ENCODE measurements at regions not wholly inside any gene's neighbourhood (a gene's known extent, or its start where the extent isn't known, plus 50 kb on each side); places are given as distances from the start of the nearest gene placed in this dataset.
A peak's percentile ranks its signal among the peaks of the same experiment; 100 is the strongest.

- peak; percentile 94 for TF ChIP-seq CTCF (IDR thresholded peaks at IDR 0.05)
- DNase-seq (ENCODE audit: low spot score) = no peak
- peak overlapping the region; percentile 29 for H3K4me3 ChIP-seq
Measured at GRCh38 chr6:164927288-164928056, 381.9 kb downstream of the C6orf118 start.

GRCh38 chr6:164926686-164927085, 382.7 kb downstream of the C6orf118 start:
- DNase-seq (ENCODE audit: low spot score) = no peak
- no peak for TF ChIP-seq CTCF (IDR thresholded peaks at IDR 0.05)
- H3K27ac ChIP-seq = no peak overlapping the region
- no peak overlapping the region for H3K4me3 ChIP-seq

More at GRCh38 chr6:164927288-164928056, 381.9 kb downstream of the C6orf118 start:
- H3K27ac ChIP-seq = no peak overlapping the region

DNA sequence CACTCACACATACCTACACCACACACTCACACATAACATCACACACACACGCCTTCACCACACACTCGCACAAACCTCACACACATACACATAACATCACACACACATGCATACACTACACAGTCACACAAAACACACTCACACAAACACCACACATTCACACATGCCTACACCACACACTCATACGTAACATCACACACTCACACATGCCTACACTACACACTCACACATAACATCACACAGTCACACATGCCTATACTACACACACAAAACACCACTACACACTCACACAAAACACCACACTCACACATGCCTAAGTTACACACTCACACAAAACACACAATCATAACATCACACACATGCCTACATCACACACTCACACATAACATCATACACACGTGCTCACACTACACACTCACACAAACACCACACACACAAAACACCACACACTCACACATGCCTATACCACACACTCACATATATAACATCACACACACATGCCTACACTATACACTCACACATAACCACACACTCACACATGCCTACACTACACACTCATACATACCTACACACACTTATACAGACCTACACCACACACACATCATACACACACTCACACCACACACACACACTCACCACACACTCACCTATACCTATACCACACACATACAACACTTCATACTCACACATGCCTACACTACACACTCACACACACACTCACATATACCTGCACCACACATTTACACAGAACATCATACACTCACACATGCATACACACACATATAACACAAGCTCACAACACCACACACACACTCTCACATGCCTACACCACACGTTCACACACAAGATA, 383.5 kb downstream of the C6orf118 start:
- no peak for TF ChIP-seq CTCF (IDR thresholded peaks at IDR 0.05)
- Histone ChIP-seq H3K4me3 (no peak overlapping the region), H3K27ac (no peak overlapping the region)
- DNase-seq (ENCODE audit: low spot score) = no peak

DNA sequence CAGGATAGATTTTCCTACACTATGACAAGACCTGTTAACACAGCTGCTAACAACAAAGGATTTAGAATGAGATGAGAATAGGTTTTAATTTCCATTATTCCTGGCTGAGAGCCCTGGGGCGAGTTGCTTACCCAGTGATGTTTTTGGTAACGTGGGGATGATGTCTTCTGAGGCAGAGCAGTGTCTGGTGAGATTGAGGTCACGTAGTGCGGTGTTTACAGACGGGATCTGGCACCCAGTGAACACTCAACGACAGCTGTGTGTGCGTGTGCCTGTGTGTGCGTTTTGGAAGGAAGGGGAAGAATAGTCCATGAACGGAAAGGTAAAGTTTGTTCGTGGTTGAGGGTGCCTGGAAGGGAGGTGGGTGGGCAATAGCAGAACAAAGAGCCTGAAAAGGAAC, 384.7 kb downstream of the C6orf118 start:
- DNase-seq (ENCODE audit: low spot score) = no peak
- no peak for TF ChIP-seq CTCF (IDR thresholded peaks at IDR 0.05)
- H3K4me3 ChIP-seq = no peak overlapping the region
- H3K27ac ChIP-seq = no peak overlapping the region

GRCh38 chr6:164917211-164917610, 392.2 kb downstream of the C6orf118 start:
- no peak overlapping the region for H3K27ac ChIP-seq
- no peak for DNase-seq (ENCODE audit: low spot score)
- TF ChIP-seq CTCF (IDR thresholded peaks at IDR 0.05) = no peak
- H3K4me3 ChIP-seq = no peak overlapping the region

- no peak for DNase-seq (ENCODE audit: low spot score)
- Histone ChIP-seq H3K27ac (no peak overlapping the region), H3K4me3 (no peak overlapping the region)
- no peak for TF ChIP-seq CTCF (IDR thresholded peaks at IDR 0.05)
Measured at GRCh38 chr6:164916087-164916486, 393.3 kb downstream of the C6orf118 start.
